ENCODE measurements at regions not wholly inside any gene's neighbourhood (a gene's known extent, or its start where the extent isn't known, plus 50 kb on each side); places are given as distances from the start of the nearest gene placed in this dataset.
"Not testable (repeated sequence)": the region's sequence is repeated elsewhere in the genome, so short reads cannot be mapped to it uniquely, and the experiment has no call there.

GRCh38 chr10:2340831-2341647 is 603.7 kb upstream of the ADARB2 start:
- no peaks in the 10 kb centered on the region for H3K36me3 Mint-ChIP-seq (ENCODE audit: insufficient read depth)
- H3K27me3 Mint-ChIP-seq: no peaks in the 10 kb centered on the region
- DNase-seq (no peak), ATAC-seq (replicated peaks) (no peak)
- peaks cover 0 to 2% of the 10 kb centered on the region in 2 donors for H3K9me3 Mint-ChIP-seq
- H3K4me3 Mint-ChIP-seq: no peak overlapping the region
- no peak overlapping the region for H3K27ac Mint-ChIP-seq
- H3K4me1 Mint-ChIP-seq (ENCODE audit: low read depth in 2 of 2): no peaks in the 10 kb centered on the region

- ATAC-seq (replicated peaks) (no peak), DNase-seq (no peak)
- H3K4me1 Mint-ChIP-seq (ENCODE audit: low read depth in 2 of 2): no peaks in the 10 kb centered on the region
- no peaks in the 10 kb centered on the region for H3K36me3 Mint-ChIP-seq (ENCODE audit: insufficient read depth)
- no peak overlapping the region for H3K27ac Mint-ChIP-seq
- no peaks in the 10 kb centered on the region for H3K9me3 Mint-ChIP-seq
- H3K27me3 Mint-ChIP-seq: no peaks in the 10 kb centered on the region
- no peak overlapping the region for H3K4me3 Mint-ChIP-seq
Observed at GRCh38 chr10:2335626-2336025, 598.3 kb upstream of the ADARB2 start.

- Mint-ChIP-seq H3K36me3 (ENCODE audit: insufficient read depth) (no peaks in the 10 kb centered on the region), H3K27me3 (no peaks in the 10 kb centered on the region), H3K4me1 (ENCODE audit: low read depth in 2 of 2) (no peaks in the 10 kb centered on the region), H3K9me3 (no peaks in the 10 kb centered on the region), H3K27ac (no peak overlapping the region), H3K4me3 (no peak overlapping the region)
- ATAC-seq (replicated peaks) (no peak), DNase-seq (no peak)
Observed at GRCh38 chr10:2334575-2334974, 597.2 kb upstream of the ADARB2 start.

- peaks cover 0 to 2% of the 10 kb centered on the region in 2 donors for H3K9me3 Mint-ChIP-seq
- H3K4me1 Mint-ChIP-seq (ENCODE audit: low read depth in 2 of 2): no peaks in the 10 kb centered on the region
- DNase-seq: no peak
- H3K36me3 Mint-ChIP-seq (ENCODE audit: insufficient read depth): no peaks in the 10 kb centered on the region
- no peak overlapping the region for H3K4me3 Mint-ChIP-seq
- no peak overlapping the region for H3K27ac Mint-ChIP-seq
- peaks cover 0 to 4% of the 10 kb centered on the region in 2 donors for H3K27me3 Mint-ChIP-seq
- ATAC-seq (replicated peaks): no peak
Observed at GRCh38 chr10:2329082-2329481, 591.8 kb upstream of the ADARB2 start.

- ATAC-seq (replicated peaks): no peak
- Mint-ChIP-seq H3K9me3 (peaks cover 0 to 2% of the 10 kb centered on the region in 2 donors), H3K4me1 (ENCODE audit: low read depth in 2 of 2) (no peaks in the 10 kb centered on the region), H3K4me3 (no peak overlapping the region), H3K27ac (no peak overlapping the region), H3K27me3 (peaks cover 0 to 4% of the 10 kb centered on the region in 2 donors), H3K36me3 (ENCODE audit: insufficient read depth) (no peaks in the 10 kb centered on the region)
- no peak for DNase-seq
Observed at GRCh38 chr10:2326411-2326810, 589.1 kb upstream of the ADARB2 start.

GRCh38 chr10:2315045-2315485 is 577.7 kb upstream of the ADARB2 start:
- not testable (repeated sequence) for H3K27me3 Mint-ChIP-seq; DNase-seq; H3K27ac Mint-ChIP-seq; H3K4me1 Mint-ChIP-seq (ENCODE audit: low read depth in 2 of 2); H3K9me3 Mint-ChIP-seq; H3K36me3 Mint-ChIP-seq (ENCODE audit: insufficient read depth); ATAC-seq (replicated peaks); H3K4me3 Mint-ChIP-seq

- Mint-ChIP-seq H3K27ac (no peak overlapping the region), H3K36me3 (ENCODE audit: insufficient read depth) (no peaks in the 10 kb centered on the region), H3K4me3 (no peak overlapping the region)
Observed at GRCh38 chr10:2306081-2306480, 568.8 kb upstream of the ADARB2 start.

GRCh38 chr10:2303169-2303568 is 565.8 kb upstream of the ADARB2 start:
- Mint-ChIP-seq H3K36me3 (ENCODE audit: insufficient read depth) (no peaks in the 10 kb centered on the region), H3K27ac (no peak overlapping the region), H3K27me3 (peaks cover 0 to 8% of the 10 kb centered on the region in 2 donors), H3K9me3 (peaks cover 0 to 6% of the 10 kb centered on the region in 2 donors), H3K4me3 (no peak overlapping the region), H3K4me1 (ENCODE audit: low read depth in 2 of 2) (no peaks in the 10 kb centered on the region)
- DNase-seq (no peak), ATAC-seq (replicated peaks) (no peak)

More at GRCh38 chr10:2306081-2306480, 568.8 kb upstream of the ADARB2 start:
- Mint-ChIP-seq H3K9me3 (peaks cover 0 to 6% of the 10 kb centered on the region in 2 donors), H3K27me3 (no peaks in the 10 kb centered on the region), H3K4me1 (ENCODE audit: low read depth in 2 of 2) (no peaks in the 10 kb centered on the region)
- ATAC-seq (replicated peaks): no peak
- no peak for DNase-seq

GRCh38 chr10:2301227-2301626 is 563.9 kb upstream of the ADARB2 start:
- peaks cover 0 to 6% of the 10 kb centered on the region in 2 donors for H3K9me3 Mint-ChIP-seq
- no peak overlapping the region for H3K4me3 Mint-ChIP-seq
- no peaks in the 10 kb centered on the region for H3K4me1 Mint-ChIP-seq (ENCODE audit: low read depth in 2 of 2)
- peaks cover 3% of the 10 kb centered on the region for H3K36me3 Mint-ChIP-seq (ENCODE audit: insufficient read depth)
- H3K27ac Mint-ChIP-seq: no peak overlapping the region
- DNase-seq (no peak), ATAC-seq (replicated peaks) (no peak)
- peaks cover 0 to 9% of the 10 kb centered on the region in 2 donors for H3K27me3 Mint-ChIP-seq

- peaks cover 3% of the 10 kb centered on the region for H3K36me3 Mint-ChIP-seq (ENCODE audit: insufficient read depth)
- no peak overlapping the region for H3K27ac Mint-ChIP-seq
Observed at GRCh38 chr10:2300231-2300630, 562.9 kb upstream of the ADARB2 start.

GRCh38 chr10:2296179-2296891 is 559.0 kb upstream of the ADARB2 start:
- Mint-ChIP-seq H3K27ac (no peak overlapping the region), H3K4me1 (ENCODE audit: low read depth in 2 of 2) (no peaks in the 10 kb centered on the region), H3K9me3 (peaks cover 0 to 2% of the 10 kb centered on the region in 2 donors), H3K36me3 (ENCODE audit: insufficient read depth) (peaks cover 3% of the 10 kb centered on the region), H3K4me3 (no peak overlapping the region), H3K27me3 (peaks cover 0 to 17% of the 10 kb centered on the region in 2 donors)
- DNase-seq (no peak), ATAC-seq (replicated peaks) (no peak)

More at GRCh38 chr10:2300231-2300630, 562.9 kb upstream of the ADARB2 start:
- no peak overlapping the region for H3K4me3 Mint-ChIP-seq
- ATAC-seq (replicated peaks): no peak
- peaks cover 0 to 3% of the 10 kb centered on the region in 2 donors for H3K9me3 Mint-ChIP-seq
- H3K27me3 Mint-ChIP-seq: peaks cover 0 to 12% of the 10 kb centered on the region in 2 donors
- no peak for DNase-seq
- H3K4me1 Mint-ChIP-seq (ENCODE audit: low read depth in 2 of 2): no peaks in the 10 kb centered on the region

- DNase-seq: no peak
- no peaks in the 10 kb centered on the region for H3K4me1 Mint-ChIP-seq (ENCODE audit: low read depth in 2 of 2)
- no peak overlapping the region for H3K4me3 Mint-ChIP-seq
- H3K27me3 Mint-ChIP-seq: peaks cover 0 to 24% of the 10 kb centered on the region in 2 donors
- peaks cover 3% of the 10 kb centered on the region for H3K36me3 Mint-ChIP-seq (ENCODE audit: insufficient read depth)
- H3K9me3 Mint-ChIP-seq: no peaks in the 10 kb centered on the region
- no peak for ATAC-seq (replicated peaks)
- no peak overlapping the region for H3K27ac Mint-ChIP-seq
Observed at GRCh38 chr10:2294739-2295138, 557.4 kb upstream of the ADARB2 start.

- DNase-seq: no peak
- Mint-ChIP-seq H3K4me3 (no peak overlapping the region), H3K9me3 (peaks cover 0 to 4% of the 10 kb centered on the region in 2 donors), H3K27ac (no peak overlapping the region), H3K36me3 (ENCODE audit: insufficient read depth) (no peaks in the 10 kb centered on the region), H3K27me3 (peaks cover 0 to 2% of the 10 kb centered on the region in 2 donors), H3K4me1 (ENCODE audit: low read depth in 2 of 2) (no peaks in the 10 kb centered on the region)
- no peak for ATAC-seq (replicated peaks)
Observed at GRCh38 chr10:2284071-2284470, 546.7 kb upstream of the ADARB2 start.

GRCh38 chr10:2282202-2282601 is 544.9 kb upstream of the ADARB2 start:
- no peak for ATAC-seq (replicated peaks)
- Mint-ChIP-seq H3K27me3 (no peaks in the 10 kb centered on the region), H3K4me1 (ENCODE audit: low read depth in 2 of 2) (no peaks in the 10 kb centered on the region), H3K9me3 (peaks cover 0 to 2% of the 10 kb centered on the region in 2 donors), H3K4me3 (no peak overlapping the region), H3K36me3 (ENCODE audit: insufficient read depth) (no peaks in the 10 kb centered on the region), H3K27ac (no peak overlapping the region)
- no peak for DNase-seq
